DOHH2 (cell line): ENCODE measurements at regions not wholly inside any gene's neighbourhood (a gene's known extent, or its start where the extent isn't known, plus 50 kb on each side); places are given as distances from the start of the nearest gene placed in this dataset.

ENCODE experiments used
- H3F3A ChIP-seq: fragments of 200-600 bp; sonication (generic), shearing (Covaris generic); 2 replicates; pipeline ENCODE4 v1.6.0; 2016; ENCODE audit warnings: antibody characterized with exemption, mild to moderate bottlenecking; ENCODE audit not compliant: control insufficient read depth, insufficient read depth
- H3K27ac ChIP-seq: fragments of 200-600 bp; sonication (generic); 2 replicates; pipeline ENCODE4 v1.5.1; 2014; ENCODE audit warnings: low read depth, mild to moderate bottlenecking, low read length, moderate library complexity
- H3K27me3 ChIP-seq: fragments of 200-600 bp; sonication (generic); 2 replicates; pipeline ENCODE4 v1.6.1; 2014; ENCODE audit warnings: mild to moderate bottlenecking, low read length, mixed read lengths; ENCODE audit not compliant: control insufficient read depth
- H3K36me3 ChIP-seq: fragments of 200-600 bp; sonication (generic); 2 replicates; pipeline ENCODE4 v1.6.1; 2014; ENCODE audit warnings: mild to moderate bottlenecking, low read length, moderate library complexity, mixed read lengths; ENCODE audit not compliant: control insufficient read depth
- H3K4me1 ChIP-seq: fragments of 200-600 bp; sonication (generic); 2 replicates; pipeline ENCODE4 v1.6.1; 2014; ENCODE audit warnings: mild to moderate bottlenecking, low read length, mixed read lengths; ENCODE audit not compliant: control insufficient read depth
- H3K4me2 ChIP-seq: fragments of 200-600 bp; sonication (generic); 2 replicates; pipeline ENCODE4 v1.6.0; 2014; ENCODE audit warnings: mild to moderate bottlenecking, low read length, moderate library complexity
- H3K4me3 ChIP-seq: fragments of 200-600 bp; sonication (generic); 2 replicates; pipeline ENCODE4 v1.5.1; 2014; ENCODE audit warnings: mild to moderate bottlenecking, low read length, mixed read lengths
- H3K79me2 ChIP-seq: fragments of 200-600 bp; sonication (generic); 2 replicates; pipeline ENCODE4 v1.6.1; 2014; ENCODE audit warnings: mild to moderate bottlenecking, low read length, mixed read lengths; ENCODE audit not compliant: control insufficient read depth
- H3K9me2 ChIP-seq: fragments of 200-600 bp; sonication (generic); replicated peaks from 2 replicates; pipeline ENCODE4 v1.6.1; 2014; ENCODE audit warnings: mild to moderate bottlenecking, low read length, mixed read lengths; ENCODE audit not compliant: control insufficient read depth
- H3K9me3 ChIP-seq: fragments of 200-600 bp; sonication (generic); 2 replicates; pipeline ENCODE4 v1.6.1; 2014; ENCODE audit warnings: antibody characterized with exemption, low read length, mixed read lengths; ENCODE audit not compliant: control insufficient read depth, insufficient read depth
- H4K20me1 ChIP-seq: fragments of 200-600 bp; sonication (generic); 2 replicates; pipeline ENCODE4 v1.6.0; 2014; ENCODE audit warnings: low read depth, mild to moderate bottlenecking, antibody characterized with exemption, low read length, moderate library complexity; ENCODE audit not compliant: control insufficient read depth, insufficient read depth
- EZH2phosphoT487 ChIP-seq: fragments of 200-600 bp; sonication (generic); IDR thresholded peaks from 2 replicates; pipeline ENCODE4 v1.6.1; 2017; ENCODE audit warnings: borderline replicate concordance, mild to moderate bottlenecking, antibody characterized with exemption, low read length, moderate library complexity, mixed read lengths
- TF ChIP-seq, protein P1 (sequence below): fragments of 200-600 bp; sonication (generic); IDR thresholded peaks from one replicate; pipeline ENCODE4 v1.5.1; 2014; ENCODE audit warnings: antibody characterized with exemption, mild to moderate bottlenecking, low read depth, low read length; ENCODE audit not compliant: poor library complexity, severe bottlenecking

DNA sequence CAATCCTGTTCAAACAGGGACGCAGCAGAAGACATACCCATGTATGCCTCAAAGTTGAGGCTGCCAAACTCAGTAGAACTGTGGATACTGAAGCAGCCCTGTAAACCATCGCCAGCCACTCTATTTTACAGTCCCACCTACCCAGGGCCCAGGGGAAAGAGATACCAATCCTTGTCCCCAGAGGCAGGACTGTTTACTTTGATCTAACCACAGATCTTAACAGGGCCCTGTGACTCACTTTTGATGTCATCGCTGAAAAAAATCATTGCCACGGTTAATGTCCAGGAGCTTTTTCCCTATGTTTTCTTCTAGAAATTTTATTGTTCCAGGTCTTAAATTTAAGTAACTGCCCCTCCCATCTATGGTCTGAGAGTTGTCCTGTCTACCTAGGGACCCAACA lies 538.4 kb upstream of the NCAM2 start:
- Histone ChIP-seq H3K4me1 (no peaks in the 10 kb centered on the region), H3K9me3 (peaks cover 6% of the 10 kb centered on the region; the same call in 1 of the 2 replicates), H3K9me2 (no peaks in the 10 kb centered on the region), H3F3A (no peaks in the 10 kb centered on the region), H3K36me3 (no peaks in the 10 kb centered on the region), H3K79me2 (no peaks in the 10 kb centered on the region), H4K20me1 (no peaks in the 10 kb centered on the region), H3K27me3 (no peaks in the 10 kb centered on the region), H3K4me3 (no peak overlapping the region), H3K4me2 (no peak overlapping the region), H3K27ac (no peak overlapping the region)
- TF ChIP-seq, protein P1, sequence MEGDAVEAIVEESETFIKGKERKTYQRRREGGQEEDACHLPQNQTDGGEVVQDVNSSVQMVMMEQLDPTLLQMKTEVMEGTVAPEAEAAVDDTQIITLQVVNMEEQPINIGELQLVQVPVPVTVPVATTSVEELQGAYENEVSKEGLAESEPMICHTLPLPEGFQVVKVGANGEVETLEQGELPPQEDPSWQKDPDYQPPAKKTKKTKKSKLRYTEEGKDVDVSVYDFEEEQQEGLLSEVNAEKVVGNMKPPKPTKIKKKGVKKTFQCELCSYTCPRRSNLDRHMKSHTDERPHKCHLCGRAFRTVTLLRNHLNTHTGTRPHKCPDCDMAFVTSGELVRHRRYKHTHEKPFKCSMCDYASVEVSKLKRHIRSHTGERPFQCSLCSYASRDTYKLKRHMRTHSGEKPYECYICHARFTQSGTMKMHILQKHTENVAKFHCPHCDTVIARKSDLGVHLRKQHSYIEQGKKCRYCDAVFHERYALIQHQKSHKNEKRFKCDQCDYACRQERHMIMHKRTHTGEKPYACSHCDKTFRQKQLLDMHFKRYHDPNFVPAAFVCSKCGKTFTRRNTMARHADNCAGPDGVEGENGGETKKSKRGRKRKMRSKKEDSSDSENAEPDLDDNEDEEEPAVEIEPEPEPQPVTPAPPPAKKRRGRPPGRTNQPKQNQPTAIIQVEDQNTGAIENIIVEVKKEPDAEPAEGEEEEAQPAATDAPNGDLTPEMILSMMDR: no peak
- no peak for TF ChIP-seq EZH2phosphoT487

- no peak overlapping the region for H3K27ac ChIP-seq
- H3K4me3 ChIP-seq: no peak overlapping the region
- no peaks in the 10 kb centered on the region for H4K20me1 ChIP-seq
- H3K4me1 ChIP-seq: no peaks in the 10 kb centered on the region
- no peaks in the 10 kb centered on the region for H3K27me3 ChIP-seq
- H3K79me2 ChIP-seq: no peaks in the 10 kb centered on the region
- H3K4me2 ChIP-seq: no peak overlapping the region
- peaks cover 10% of the 10 kb centered on the region; the same call in 1 of the 2 replicates for H3K9me3 ChIP-seq
- TF ChIP-seq, protein P1: no peak
- TF ChIP-seq EZH2phosphoT487: no peak
- no peaks in the 10 kb centered on the region for H3K36me3 ChIP-seq
- no peaks in the 10 kb centered on the region for H3F3A ChIP-seq
- no peaks in the 10 kb centered on the region for H3K9me2 ChIP-seq
These were observed 534.8 kb upstream of the NCAM2 start for GRCh38 chr21:20463362-20463761.

GRCh38 chr21:20469361-20469760 lies 528.8 kb upstream of the NCAM2 start:
- no peaks in the 10 kb centered on the region for H3K27me3 ChIP-seq
- no peak overlapping the region for H3K4me2 ChIP-seq
- no peak overlapping the region for H3K4me3 ChIP-seq
- H3K27ac ChIP-seq: no peak overlapping the region
- peaks cover 4% of the 10 kb centered on the region; the same call in 1 of the 2 replicates for H3K9me3 ChIP-seq
- no peaks in the 10 kb centered on the region for H4K20me1 ChIP-seq
- no peaks in the 10 kb centered on the region for H3K36me3 ChIP-seq
- no peaks in the 10 kb centered on the region for H3K9me2 ChIP-seq
- no peaks in the 10 kb centered on the region for H3K4me1 ChIP-seq
- H3F3A ChIP-seq: no peaks in the 10 kb centered on the region
- no peaks in the 10 kb centered on the region for H3K79me2 ChIP-seq
- TF ChIP-seq, protein P1: no peak
- no peak for TF ChIP-seq EZH2phosphoT487
